Thyroid gland (tissue), 4 donors: ENCODE measurements at regions not wholly inside any gene's neighbourhood (a gene's known extent, or its start where the extent isn't known, plus 50 kb on each side); places are given as distances from the start of the nearest gene placed in this dataset.
"Not testable (repeated sequence)": the region's sequence is repeated elsewhere in the genome, so short reads cannot be mapped to it uniquely, and the experiment has no call there.

ENCODE experiments used
- DNase-seq, 2 donors: peaks; one replicate each; pipeline ENCODE4 v3.0.0-alpha.2; 2019
- H3K27ac ChIP-seq, 3 donors: fragments of 200-600 bp; sonication (generic); 1 replicate in 2 of 3; 2 replicates in 1 of 3; pipeline ENCODE4 v1.5.1; 2016 to 2019; ENCODE audit warnings: mild to moderate bottlenecking in 1 of 3, moderate library complexity in 1 of 3
- H3K27me3 ChIP-seq: fragments of 200-600 bp; sonication (generic); one replicate; pipeline ENCODE4 v1.5.1; 2019
- H3K36me3 ChIP-seq, 2 donors: fragments of 200-600 bp; sonication (generic); one replicate each; pipeline ENCODE4 v1.5.1; 2016 to 2019
- H3K4me1 ChIP-seq, 2 donors: fragments of 200-600 bp; sonication (generic); one replicate each; pipeline ENCODE4 v1.5.1; 2017 to 2019
- H3K4me3 ChIP-seq, 3 donors: fragments of 200-600 bp; sonication (generic); replicated peaks in 1 of 3; 1 replicate in 2 of 3; 2 replicates in 1 of 3; pipeline ENCODE4 v1.5.1; 2016; ENCODE audit warnings: mild to moderate bottlenecking in 1 of 3
- H3K9me3 ChIP-seq: fragments of 200-600 bp; sonication (generic); one replicate; pipeline ENCODE4 v1.5.1; 2017
- CTCF ChIP-seq, 6 experiments: fragments of 200-600 bp in 3 of 6; fragments of 450-650 bp in 3 of 6; sonication (generic) in 3 of 6; IDR thresholded peaks; one replicate each; pipeline ENCODE4 v1.5.1; 2016 to 2019; ENCODE audit warnings: antibody characterized with exemption in 6 of 6, mild to moderate bottlenecking in 2 of 6, inconsistent platforms in 1 of 6, moderate library complexity in 1 of 6
- POLR2A ChIP-seq, 2 donors: fragments of 450-650 bp; IDR thresholded peaks; one replicate each; pipeline ENCODE4 v1.6.1; 2017; ENCODE audit warnings: antibody characterized with exemption in 2 of 2, mild to moderate bottlenecking in 2 of 2, moderate library complexity in 1 of 2
- WGBS, 2 donors: methylation state at CpG; one replicate each; pipeline ENCODE4 v1.1.5; 2017; 5-methylcytosine and 5-hydroxymethylcytosine counted together
- intact Hi-C: fragments of 100-400 bp; cut with DNase I; formaldehyde crosslinking; loops from one replicate; pipeline ENCODE4 v1.15.1; 2023

- no peaks in the 10 kb centered on the region for H3K9me3 ChIP-seq
- no peaks in the 10 kb centered on the region for H3K4me1 ChIP-seq
- 58 to 66% methylated on average over 3 of the region's 3 CpGs for WGBS, 2 donors
- H3K27ac ChIP-seq: no peak overlapping the region
- TF ChIP-seq POLR2A (IDR thresholded peaks at IDR 0.05) (no peak), CTCF (IDR thresholded peaks at IDR 0.05) (no peak)
- DNase-seq: no peak
- no peak overlapping the region for H3K4me3 ChIP-seq
- no peaks in the 10 kb centered on the region for H3K36me3 ChIP-seq
- no peaks in the 10 kb centered on the region for H3K27me3 ChIP-seq
- intact Hi-C loops: no loop called here
Observed at GRCh38 chr7:89605362-89605761, 548.9 kb upstream of the STEAP1 start.

GRCh38 chr7:89606511-89606910, 547.8 kb upstream of the STEAP1 start:
- H3K27ac ChIP-seq: no peak overlapping the region
- no peak for DNase-seq
- H3K9me3 ChIP-seq: no peaks in the 10 kb centered on the region
- H3K36me3 ChIP-seq: no peaks in the 10 kb centered on the region
- 61 to 67% methylated on average over 3 of the region's 3 CpGs for WGBS, 2 donors
- no peaks in the 10 kb centered on the region for H3K27me3 ChIP-seq
- intact Hi-C loops: no loop called here
- H3K4me1 ChIP-seq: no peaks in the 10 kb centered on the region
- TF ChIP-seq CTCF (IDR thresholded peaks at IDR 0.05) (no peak), POLR2A (IDR thresholded peaks at IDR 0.05) (no peak)
- H3K4me3 ChIP-seq: no peak overlapping the region

GRCh38 chr7:89607792-89608191, 546.5 kb upstream of the STEAP1 start:
- DNase-seq: no peak
- no peak for TF ChIP-seq CTCF (IDR thresholded peaks at IDR 0.05)
- TF ChIP-seq POLR2A (IDR thresholded peaks at IDR 0.05): no peak
- H3K4me3 ChIP-seq: no peak overlapping the region
- no peaks in the 10 kb centered on the region for H3K36me3 ChIP-seq
- H3K27me3 ChIP-seq: no peaks in the 10 kb centered on the region
- intact Hi-C loops: no loop called here
- no peaks in the 10 kb centered on the region for H3K4me1 ChIP-seq
- H3K9me3 ChIP-seq: no peaks in the 10 kb centered on the region
- no peak overlapping the region for H3K27ac ChIP-seq

- intact Hi-C loops, H3K9me3 ChIP-seq, H3K36me3 ChIP-seq, H3K27me3 ChIP-seq, DNase-seq, H3K4me3 ChIP-seq, H3K27ac ChIP-seq, H3K4me1 ChIP-seq: not testable (repeated sequence)
- 92 to 93% methylated on average over 6 of the region's 6 CpGs for WGBS, 2 donors
Observed at GRCh38 chr7:89616829-89617228, 537.4 kb upstream of the STEAP1 start.

- H3K9me3 ChIP-seq: no peaks in the 10 kb centered on the region
- intact Hi-C loops: no loop called here
- H3K36me3 ChIP-seq: no peaks in the 10 kb centered on the region
- H3K27ac ChIP-seq: no peak overlapping the region
- H3K27me3 ChIP-seq: no peaks in the 10 kb centered on the region
- no peak overlapping the region for H3K4me3 ChIP-seq
- TF ChIP-seq CTCF (IDR thresholded peaks at IDR 0.05) (no peak), POLR2A (IDR thresholded peaks at IDR 0.05) (no peak)
- DNase-seq: no peak
- whole genome bisulfite sequencing, 2 donors: 42 to 44% methylated on average over 3 of the region's 3 CpGs
- no peaks in the 10 kb centered on the region for H3K4me1 ChIP-seq
Observed at GRCh38 chr7:89618274-89618673, 536.0 kb upstream of the STEAP1 start.
